ENCODE measurements at regions not wholly inside any gene's neighbourhood (a gene's known extent, or its start where the extent isn't known, plus 50 kb on each side); places are given as distances from the start of the nearest gene placed in this dataset.

GRCh38 chr14:61193476-61193875 lies 87.7 kb downstream of the TMEM30B start:
- no peak for TF ChIP-seq POLR2A (IDR thresholded peaks at IDR 0.05)
- TF ChIP-seq CTCF (IDR thresholded peaks at IDR 0.05): no peak
